HG03159 (cell line): ENCODE measurements at regions not wholly inside any gene's neighbourhood (a gene's known extent, or its start where the extent isn't known, plus 50 kb on each side); places are given as distances from the start of the nearest gene placed in this dataset.

ENCODE experiments used
- ATAC-seq: cut with Tn5 transposase; IDR thresholded peaks from one replicate; pipeline ENCODE4 v1.9.1; 2021; ENCODE audit warnings: mild to moderate bottlenecking, moderate library complexity; ENCODE audit not compliant: unreplicated experiment

- no peak for ATAC-seq
Observed at GRCh38 chr4:35872273-35872672, 372.0 kb downstream of the ARAP2 start.

DNA sequence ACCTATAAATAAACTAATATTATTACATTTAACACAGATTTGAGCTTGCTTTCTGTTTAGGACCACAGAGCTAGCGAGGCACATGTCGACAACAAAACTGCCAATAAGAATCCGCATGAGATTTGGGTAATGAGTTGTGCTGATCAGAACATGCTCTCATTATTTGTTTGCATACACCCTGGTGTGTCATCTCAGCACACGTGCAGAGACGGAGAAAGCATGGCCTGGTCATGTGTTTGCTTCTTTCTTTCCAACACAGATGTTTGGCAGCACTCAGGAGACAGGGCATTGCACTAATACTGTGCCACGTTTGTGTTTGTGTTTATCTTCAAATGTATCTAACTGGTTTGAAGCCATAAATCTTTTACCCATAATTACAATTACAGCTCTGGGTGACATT lies 364.8 kb downstream of the ARAP2 start:
- no peak for ATAC-seq

DNA sequence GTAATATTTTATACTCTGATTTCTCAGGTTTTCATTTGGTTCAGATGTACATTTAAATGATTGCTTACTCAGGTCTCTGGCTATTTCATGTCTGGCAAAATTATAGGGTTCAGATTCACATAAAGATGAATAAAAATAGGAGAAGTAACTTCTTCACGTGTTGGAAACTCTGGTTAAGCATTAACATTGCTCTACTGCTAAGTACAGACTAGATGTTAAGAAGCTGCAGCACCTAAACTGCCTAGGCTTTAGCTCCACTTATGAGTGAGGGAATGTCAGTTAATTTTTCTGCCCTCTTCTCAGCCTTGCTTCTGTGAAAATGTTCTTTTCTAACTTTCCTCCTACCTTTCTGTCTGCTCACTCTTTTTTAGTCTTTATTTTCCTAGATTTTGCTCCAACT lies 361.2 kb downstream of the ARAP2 start:
- peak; percentile 49 for ATAC-seq

GRCh38 chr4:35884714-35885480 lies 359.4 kb downstream of the ARAP2 start:
- no peak for ATAC-seq

- no peak for ATAC-seq
Observed at GRCh38 chr4:35897808-35898207, 346.5 kb downstream of the ARAP2 start.

GRCh38 chr4:35900286-35901243 lies 343.7 kb downstream of the ARAP2 start:
- no peak for ATAC-seq

GRCh38 chr4:35912174-35912573 lies 332.1 kb downstream of the ARAP2 start:
- peak; percentile 98 for ATAC-seq

DNA sequence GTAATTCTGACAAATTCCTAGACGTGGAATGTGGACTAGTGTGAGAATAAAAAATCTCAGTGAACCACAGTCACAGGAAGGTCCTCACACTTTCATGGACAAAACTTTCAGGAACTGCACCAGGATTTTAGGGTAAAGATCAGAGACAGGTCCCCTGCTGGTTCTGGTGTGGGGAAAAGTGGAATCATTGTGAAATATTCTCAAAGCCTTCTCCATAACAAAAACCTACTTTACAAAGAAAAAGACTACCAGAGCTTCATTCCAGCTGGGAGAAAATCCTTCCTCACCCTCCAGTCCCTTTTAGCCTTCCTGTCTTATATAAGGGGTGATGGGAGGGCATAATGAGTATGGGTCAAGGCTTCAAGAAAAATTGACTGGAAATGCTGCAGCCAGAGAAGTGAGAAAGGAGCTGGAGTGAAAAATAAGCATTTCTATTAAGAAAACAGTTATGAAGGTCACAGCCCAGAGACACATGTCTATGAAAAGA lies 325.8 kb downstream of the ARAP2 start:
- ATAC-seq = no peak

- ATAC-seq = peak; percentile 84
Observed at GRCh38 chr4:35925806-35926205, 318.5 kb downstream of the ARAP2 start.

DNA sequence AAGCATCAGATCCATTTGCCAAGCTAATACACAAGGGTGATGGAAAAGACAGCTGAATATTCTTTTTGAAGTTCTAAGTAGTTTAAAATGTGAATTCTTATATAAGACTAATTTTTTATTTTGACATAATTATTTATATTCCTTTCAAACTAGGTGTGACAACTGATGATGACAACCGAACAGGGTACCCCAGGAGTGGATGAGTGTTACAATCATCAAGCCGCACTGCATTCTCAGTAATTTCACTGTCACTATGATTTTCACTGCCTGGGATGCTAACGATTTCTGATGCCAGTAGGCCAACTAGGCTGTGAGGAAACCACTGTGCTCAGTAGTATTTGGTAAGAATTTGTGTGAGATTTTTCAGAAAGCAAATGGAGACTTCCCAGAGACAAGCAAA lies 317.5 kb downstream of the ARAP2 start:
- no peak for ATAC-seq

- no peak for ATAC-seq
Observed at GRCh38 chr4:35933901-35934300, 310.4 kb downstream of the ARAP2 start.

GRCh38 chr4:35934320-35934981 lies 309.9 kb downstream of the ARAP2 start:
- no peak for ATAC-seq

DNA sequence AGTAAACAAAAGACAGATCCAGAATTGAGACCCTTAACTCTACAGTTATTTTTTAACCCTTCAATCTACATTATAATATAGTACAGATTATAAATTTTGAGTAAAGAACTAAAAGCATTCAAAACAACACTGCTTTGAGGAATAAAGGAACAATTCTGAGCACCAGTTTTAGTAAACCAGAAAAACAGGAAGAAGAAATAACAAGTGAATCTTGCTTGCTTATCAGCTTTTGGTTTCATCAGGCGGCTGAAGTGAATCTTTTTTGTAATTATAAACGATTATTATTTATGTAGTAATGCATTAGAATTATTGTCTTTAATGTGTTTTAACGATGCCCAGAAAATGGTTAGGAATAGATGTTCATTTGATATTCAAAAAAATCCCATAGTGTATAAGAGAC lies 305.4 kb downstream of the ARAP2 start:
- ATAC-seq = no peak

GRCh38 chr4:35939751-35940150 lies 304.6 kb downstream of the ARAP2 start:
- no peak for ATAC-seq

DNA sequence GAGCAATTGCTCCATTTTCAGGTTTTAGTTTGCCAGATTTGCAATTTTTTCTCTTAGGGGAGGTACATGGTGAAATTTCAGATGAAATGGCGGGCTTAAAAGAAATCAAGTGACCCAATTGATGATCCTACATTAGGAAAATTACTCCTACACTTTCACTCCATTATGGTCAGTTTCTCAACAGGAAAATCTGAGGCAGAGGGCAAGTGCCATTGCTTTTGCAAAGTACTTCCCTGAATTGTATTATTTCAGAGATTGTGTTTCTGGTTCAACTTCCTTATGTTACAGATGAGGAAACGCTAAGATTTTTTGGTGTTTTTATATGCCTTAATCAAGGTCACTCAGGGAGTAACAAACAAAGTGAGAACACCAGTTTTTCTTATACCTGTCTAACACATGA lies 302.2 kb downstream of the ARAP2 start:
- ATAC-seq = no peak

GRCh38 chr4:35943606-35944005 lies 300.7 kb downstream of the ARAP2 start:
- ATAC-seq = no peak

DNA sequence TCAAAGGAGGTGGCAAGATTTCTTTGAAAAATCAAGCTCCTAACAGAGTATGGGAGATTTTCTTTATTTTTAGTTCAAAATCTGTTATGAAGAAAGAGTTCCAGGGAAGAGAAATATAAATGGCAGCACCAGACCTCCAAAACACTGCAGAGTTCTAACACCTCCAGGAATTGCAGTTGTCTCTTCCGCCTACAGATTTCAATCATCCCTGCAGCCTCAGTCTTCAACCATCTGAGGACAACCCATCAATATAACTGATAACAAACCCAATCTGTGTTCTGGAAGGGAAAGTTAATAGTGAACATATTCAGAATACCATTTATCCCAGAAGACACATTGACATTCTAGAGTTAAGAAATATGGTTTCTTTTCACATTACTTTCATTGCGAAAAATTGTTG lies 296.1 kb downstream of the ARAP2 start:
- ATAC-seq = no peak

DNA sequence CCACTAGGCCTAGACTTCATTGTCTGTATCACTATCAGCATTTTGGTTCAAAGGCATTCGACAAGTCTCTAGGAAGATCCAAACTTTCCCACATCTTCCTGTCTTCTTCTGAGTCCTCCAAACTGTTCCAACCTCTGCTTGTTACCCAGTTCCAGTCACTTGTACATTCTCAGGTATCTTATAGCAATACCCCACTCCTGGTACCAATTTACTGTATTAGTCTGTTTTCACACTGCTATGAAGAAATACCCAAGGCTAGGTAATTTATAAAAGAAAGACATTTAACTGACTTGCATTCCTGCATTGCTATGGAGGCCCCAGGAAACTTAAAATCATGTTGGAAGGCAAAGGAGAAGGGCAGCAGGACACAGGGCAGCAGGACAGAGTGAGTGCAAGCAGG lies 293.9 kb downstream of the ARAP2 start:
- ATAC-seq = no peak

DNA sequence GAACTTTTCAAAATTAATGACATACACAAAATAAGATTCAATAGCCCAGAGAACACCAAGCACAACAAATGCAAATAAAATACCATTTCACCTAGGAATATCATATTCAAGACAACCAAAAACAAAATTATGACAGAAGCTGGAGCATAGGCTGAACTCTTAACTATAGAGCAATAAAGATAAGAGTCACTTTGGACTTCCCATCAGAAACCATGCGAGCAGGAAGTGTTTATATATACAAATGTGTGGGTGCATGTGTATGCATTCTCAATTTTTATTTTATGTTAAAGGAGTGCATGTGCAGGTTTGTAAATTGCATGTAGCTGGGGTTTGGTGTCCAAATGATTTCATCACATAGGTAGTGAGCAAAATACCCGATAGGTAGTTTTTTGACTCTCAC lies 291.6 kb downstream of the ARAP2 start:
- no peak for ATAC-seq

DNA sequence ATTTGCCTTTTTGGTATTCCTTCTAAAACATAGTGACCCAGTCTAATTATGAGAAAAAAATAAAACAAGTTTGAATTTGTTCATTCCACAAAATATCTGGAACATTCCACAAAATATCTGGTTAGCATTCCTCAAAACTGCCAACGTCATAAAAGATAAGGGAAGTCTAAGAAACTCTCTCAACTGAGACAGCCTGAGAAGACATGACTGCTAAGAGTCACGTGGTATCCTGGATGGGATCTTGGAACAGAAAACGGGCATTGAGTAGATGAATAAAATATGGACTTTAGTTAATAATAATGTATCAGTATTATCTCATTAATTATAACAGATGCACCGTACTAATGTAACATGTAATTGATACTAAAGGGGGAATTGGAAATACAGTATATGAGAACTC lies 280.9 kb downstream of the ARAP2 start:
- no peak for ATAC-seq

DNA sequence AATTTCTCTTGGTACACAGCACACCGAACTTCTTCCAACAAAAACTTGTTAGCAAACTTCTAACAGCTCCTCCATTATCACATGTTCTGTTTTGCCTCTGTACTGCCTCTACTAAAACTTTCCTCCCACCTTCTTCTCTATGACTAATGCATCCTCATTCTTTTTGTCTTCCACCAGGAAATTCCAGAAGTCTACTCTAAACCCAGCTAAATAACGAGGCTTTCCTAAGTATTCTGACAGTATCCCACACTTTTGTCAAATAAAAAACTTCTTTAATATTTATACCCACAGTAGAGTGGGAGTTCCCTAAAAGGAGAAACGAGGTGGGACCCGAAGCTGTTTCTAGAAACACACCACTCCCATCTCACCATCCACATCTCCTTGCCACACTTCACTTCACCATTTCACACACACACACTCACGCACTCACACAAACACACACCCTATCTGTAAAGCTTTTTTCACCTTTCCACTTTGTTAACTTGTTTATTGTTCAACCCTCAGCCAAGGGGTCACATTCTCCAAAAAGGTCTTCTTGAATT lies 280.3 kb downstream of the ARAP2 start:
- ATAC-seq = no peak
